HG03045 (cell line): ENCODE measurements at regions not wholly inside any gene's neighbourhood (a gene's known extent, or its start where the extent isn't known, plus 50 kb on each side); places are given as distances from the start of the nearest gene placed in this dataset.

Source experiments
- ATAC-seq: cut with Tn5 transposase; IDR thresholded peaks from one replicate; pipeline ENCODE4 v1.9.1; 2021; ENCODE audit warnings: mild to moderate bottlenecking, moderate library complexity; ENCODE audit not compliant: unreplicated experiment

GRCh38 chr5:74054641-74055421, 428.8 kb downstream of the ARHGEF28 start:
- no peak for ATAC-seq

DNA sequence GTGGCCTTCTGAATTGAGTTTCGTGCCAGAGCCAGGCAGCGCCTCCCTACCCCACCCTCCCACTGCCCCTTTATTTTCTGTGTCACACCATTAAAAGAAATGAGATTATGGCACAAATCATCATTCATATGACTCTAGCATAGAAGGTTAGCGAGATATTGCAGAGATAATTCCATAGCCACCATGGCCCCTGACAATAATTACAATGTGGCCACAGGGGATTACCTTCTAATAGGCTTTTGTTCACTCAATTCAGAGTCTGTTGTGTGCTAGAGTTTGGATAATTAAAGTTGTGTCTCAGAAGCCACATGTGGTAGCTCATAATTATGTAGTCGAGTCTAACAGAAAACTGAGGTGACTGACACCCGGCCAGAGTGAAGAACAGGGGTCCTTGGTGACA, 428.1 kb downstream of the ARHGEF28 start:
- no peak for ATAC-seq

- no peak for ATAC-seq
Measured at GRCh38 chr5:74052441-74053221, 426.6 kb downstream of the ARHGEF28 start.

DNA sequence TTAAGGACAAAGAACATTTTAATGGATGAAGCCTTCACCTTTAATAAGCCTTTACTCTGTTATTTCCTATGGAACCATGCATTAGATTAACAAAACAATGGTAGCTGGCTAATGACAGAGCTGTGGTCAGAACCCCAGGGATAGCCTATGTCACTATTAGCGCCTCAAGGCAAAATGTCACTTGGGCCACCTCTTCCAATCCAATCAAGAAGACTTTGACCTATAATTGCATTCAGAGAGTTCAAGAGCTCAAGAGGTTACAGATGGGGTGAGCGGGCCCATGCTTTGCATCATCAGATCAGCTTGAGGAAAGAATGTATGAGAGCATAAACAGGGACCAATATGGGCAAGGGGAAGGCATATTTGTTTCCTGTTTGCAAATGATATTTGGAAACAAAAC, 425.1 kb downstream of the ARHGEF28 start:
- ATAC-seq = no peak

- ATAC-seq = no peak
Measured at GRCh38 chr5:74044936-74045335, 418.9 kb downstream of the ARHGEF28 start.

DNA sequence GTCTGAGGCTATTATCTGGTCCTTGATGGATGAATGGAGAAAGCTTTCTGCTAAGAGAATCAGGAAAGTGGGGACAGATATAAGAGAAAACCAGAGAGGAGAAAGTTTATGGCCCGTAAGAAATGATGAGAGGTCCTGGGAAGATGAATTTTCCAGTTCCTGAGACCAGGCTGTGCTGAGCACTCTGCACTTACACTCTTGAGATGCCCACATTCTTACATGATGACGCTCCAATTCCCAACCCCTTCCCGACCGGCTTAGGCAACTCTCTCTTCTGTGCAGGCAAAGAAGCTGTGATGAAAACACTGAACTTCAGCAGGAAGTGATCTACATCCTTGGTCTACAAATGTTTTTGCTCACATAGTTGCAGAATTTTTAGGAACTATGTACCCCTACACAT, 417.0 kb downstream of the ARHGEF28 start:
- ATAC-seq = no peak

DNA sequence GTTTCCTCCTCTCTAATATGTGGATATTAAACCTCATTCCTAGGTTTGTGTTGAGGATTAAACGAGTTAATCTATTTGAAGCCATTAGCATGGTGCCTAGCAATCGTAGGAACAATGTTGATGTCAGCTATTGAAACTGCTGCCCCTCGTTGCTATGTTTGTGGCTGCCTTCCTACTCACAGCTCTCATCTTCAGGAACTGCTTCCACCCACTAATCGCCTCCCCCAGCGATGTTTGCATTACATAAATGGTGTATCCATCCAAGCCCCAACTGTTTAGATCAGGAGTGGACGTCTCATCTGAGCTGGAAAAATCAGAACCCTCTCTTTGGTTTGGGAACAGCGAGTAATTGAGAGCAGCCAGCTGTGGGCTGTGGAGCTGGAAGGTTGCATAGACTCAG, 416.6 kb downstream of the ARHGEF28 start:
- ATAC-seq = no peak

GRCh38 chr5:74041913-74042312, 415.9 kb downstream of the ARHGEF28 start:
- ATAC-seq = no peak

DNA sequence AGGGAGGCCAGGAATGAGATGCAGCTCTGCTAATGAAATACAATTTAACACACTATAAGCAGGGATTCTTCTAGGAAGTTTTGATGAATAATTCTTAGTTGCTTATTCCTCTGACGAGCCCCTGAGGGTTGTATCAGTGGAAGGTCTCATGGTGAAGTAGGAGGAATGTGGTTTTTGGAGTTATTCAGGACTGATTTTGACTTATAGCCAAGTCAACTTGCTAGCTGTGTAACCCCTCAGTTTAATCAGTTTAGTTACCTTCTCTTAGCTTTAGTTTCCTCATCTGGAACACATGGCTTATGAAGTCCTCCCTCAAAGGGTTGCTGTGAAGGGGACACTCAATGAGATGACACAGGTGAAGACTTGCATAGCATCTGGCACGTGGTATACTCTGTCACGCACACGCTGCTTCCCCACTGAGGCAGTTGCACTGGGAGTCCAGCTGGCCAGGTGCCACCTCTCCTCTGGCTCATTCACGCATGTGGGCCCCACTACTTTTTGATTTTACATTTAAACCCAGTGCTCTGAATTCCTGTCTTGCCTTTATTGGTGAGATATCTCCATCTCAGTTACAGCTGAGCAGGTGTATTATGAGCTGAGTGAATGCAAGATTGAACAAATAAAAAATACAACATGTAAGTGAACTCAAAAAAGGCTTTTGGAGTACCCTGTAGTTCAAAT, 415.0 kb downstream of the ARHGEF28 start:
- ATAC-seq = no peak

DNA sequence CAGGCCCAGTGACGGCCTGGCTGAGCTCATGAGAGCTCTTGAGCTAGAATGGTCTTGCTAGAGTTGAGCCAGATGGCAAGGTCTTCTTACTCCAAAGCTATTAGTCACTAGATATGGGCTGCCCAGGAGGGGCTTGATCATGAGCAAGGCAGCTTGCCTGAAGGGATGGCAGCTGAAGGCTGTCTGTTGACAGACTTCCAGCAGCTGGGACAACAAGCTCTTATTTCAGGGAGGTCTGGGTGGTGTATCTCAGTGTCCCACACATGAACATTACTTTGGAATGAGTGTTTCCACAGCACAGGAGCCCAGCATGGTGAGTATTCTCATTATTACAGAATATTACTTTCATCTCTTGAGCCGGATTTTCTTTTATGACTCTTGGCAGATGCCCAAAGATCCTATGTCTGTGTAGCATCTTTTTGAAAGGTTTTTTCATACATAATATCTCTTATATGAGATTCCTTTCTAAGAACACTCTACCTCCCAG, 414.1 kb downstream of the ARHGEF28 start:
- ATAC-seq = no peak

DNA sequence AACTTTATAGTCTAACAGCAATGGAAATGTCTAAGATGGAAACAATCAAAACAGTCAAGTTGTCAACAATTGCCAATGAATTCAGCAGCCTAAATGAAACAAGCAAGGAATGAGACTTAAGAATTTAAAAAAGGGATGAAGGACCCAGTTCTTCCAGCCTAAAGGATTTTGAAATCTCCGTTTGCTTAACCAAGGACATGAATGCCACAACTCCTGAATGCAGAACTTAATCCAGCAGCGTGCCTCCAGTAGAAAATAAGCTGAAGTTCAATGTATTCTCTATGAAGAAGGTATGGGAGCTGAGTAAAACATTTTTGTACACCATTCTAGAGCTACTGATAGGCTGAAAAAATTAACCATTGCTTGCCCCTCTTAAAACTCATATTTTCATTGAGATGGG, 411.3 kb downstream of the ARHGEF28 start:
- no peak for ATAC-seq

GRCh38 chr5:74035521-74035937, 409.5 kb downstream of the ARHGEF28 start:
- no peak for ATAC-seq

GRCh38 chr5:74034733-74035132, 408.7 kb downstream of the ARHGEF28 start:
- no peak for ATAC-seq

DNA sequence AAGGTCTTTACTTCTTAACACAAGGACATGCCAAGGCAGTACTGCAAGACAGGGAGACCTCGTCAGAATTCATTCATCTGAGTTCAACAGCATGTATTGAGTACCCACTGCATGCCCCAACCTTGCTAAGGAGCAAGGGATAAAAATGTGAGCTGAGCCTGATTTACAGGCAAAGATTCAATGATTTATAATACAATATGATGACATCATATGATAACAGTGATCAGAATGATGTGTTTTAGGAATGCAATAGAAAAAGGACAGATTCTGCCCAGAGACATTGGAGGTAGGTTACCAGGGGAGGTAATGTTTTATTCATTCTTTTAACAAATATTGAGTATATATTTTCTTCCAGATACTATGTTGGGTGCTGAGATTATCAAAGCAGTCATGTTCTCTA, 406.6 kb downstream of the ARHGEF28 start:
- no peak for ATAC-seq

DNA sequence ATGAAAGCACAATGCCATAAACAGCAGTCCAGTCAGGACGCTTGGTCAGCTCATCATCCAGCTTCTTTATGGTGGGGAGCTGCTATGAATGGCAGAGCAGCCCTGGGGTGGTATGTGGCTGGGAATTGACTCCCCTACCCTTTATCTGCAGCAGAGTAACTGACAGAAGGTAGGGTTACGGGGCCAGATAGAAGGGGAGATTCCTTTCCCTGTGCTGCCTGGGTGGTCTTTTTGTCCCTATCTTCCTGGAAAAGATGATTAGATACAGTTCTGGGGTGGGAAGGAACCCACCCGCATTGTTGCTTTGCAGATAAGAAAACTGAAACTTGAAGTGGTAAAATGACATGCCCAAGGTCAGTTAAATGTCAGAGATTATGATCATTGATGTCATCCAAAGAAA, 405.5 kb downstream of the ARHGEF28 start:
- ATAC-seq = no peak

DNA sequence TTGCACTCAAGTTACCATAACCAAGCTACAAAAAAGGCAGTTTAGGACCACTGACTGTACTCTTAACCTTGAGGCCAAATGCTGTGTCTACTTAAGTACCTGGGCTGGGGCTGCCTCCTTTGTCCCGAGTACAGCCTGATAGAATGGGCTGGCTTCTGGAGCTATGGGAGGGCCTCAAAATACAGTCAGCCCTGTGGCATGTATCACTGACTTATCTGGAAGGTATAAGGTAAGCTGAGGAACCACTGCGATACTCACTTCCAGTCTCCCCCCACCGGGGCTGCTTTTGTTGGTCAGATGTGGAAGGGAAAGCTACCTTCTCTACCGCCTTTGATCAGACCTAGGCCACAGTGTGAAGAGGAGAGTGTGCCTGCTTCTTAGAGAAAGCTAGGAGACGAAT, 404.8 kb downstream of the ARHGEF28 start:
- no peak for ATAC-seq

DNA sequence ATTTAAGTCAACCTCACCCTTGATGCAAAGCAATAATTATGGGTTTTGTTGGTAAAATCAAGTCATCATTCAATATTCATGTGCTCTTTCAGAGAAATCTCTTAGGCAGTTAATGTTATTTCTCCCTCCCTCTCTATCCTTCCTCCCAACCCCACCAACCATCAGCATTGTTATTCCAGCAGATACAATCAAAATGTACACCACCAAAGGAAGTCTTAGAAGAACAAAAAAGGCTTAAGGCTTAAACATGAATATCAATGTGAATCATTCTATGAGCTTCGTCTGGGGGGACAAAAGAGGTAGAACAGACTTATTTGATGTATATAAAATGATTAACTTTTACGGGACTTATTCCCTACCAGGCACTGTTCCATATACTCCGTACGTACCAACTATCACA, 404.4 kb downstream of the ARHGEF28 start:
- no peak for ATAC-seq

- ATAC-seq = no peak
Measured at GRCh38 chr5:74028976-74029375, 403.0 kb downstream of the ARHGEF28 start.

GRCh38 chr5:74028406-74028805, 402.4 kb downstream of the ARHGEF28 start:
- ATAC-seq = no peak

- ATAC-seq = no peak
Measured at GRCh38 chr5:74027732-74028338, 401.8 kb downstream of the ARHGEF28 start.

DNA sequence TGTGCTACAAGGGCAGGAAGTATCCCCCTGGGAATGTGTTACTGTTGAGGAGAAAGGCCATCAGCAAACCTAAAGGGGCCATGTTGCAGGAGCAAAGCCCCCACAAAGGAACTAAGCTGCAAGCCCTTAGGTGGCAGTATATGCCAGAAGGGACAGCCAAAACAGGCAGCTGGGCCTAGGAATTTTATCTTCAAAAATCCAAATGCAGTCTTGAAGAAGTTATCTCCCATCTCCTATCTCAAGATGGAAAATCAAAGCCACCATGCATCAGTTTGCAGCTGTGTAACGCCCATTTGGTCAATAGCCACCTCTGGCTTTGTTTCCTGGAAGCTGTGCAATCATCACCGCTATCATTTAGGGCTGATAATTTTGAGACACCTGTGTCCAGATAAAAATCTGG, 400.3 kb downstream of the ARHGEF28 start:
- ATAC-seq = no peak
